Osteoblast (primary cell): ENCODE measurements at regions not wholly inside any gene's neighbourhood (a gene's known extent, or its start where the extent isn't known, plus 50 kb on each side); places are given as distances from the start of the nearest gene placed in this dataset.
A peak's percentile ranks its signal among the peaks of the same experiment; 100 is the strongest.

Source experiments
- DNase-seq: peaks from one replicate; pipeline ENCODE4 v3.0.0; 2011; ENCODE audit warnings: low spot score, mixed read lengths; ENCODE audit not compliant: insufficient read length; ENCODE audit errors: missing footprints
- H2AFZ ChIP-seq: 2 replicates; pipeline ENCODE4 v1.6.0; 2011; ENCODE audit warnings: mild to moderate bottlenecking, low read length
- H3K27ac ChIP-seq: 2 replicates; pipeline ENCODE4 v1.5.1; 2011; ENCODE audit warnings: mild to moderate bottlenecking, low read depth, low read length, moderate library complexity
- H3K27me3 ChIP-seq: 2 replicates; pipeline ENCODE4 v1.6.0; 2012; ENCODE audit warnings: mild to moderate bottlenecking, control low read depth, inconsistent platforms, low read length, moderate library complexity; ENCODE audit not compliant: insufficient read depth
- H3K36me3 ChIP-seq: 2 replicates; pipeline ENCODE4 v1.5.1; 2011; ENCODE audit warnings: mild to moderate bottlenecking, low read length, control low read depth, moderate library complexity; ENCODE audit not compliant: insufficient read depth
- H3K4me1 ChIP-seq: 2 replicates; pipeline ENCODE4 v1.5.1; 2011; ENCODE audit warnings: mild to moderate bottlenecking, low read length, control low read depth, moderate library complexity; ENCODE audit not compliant: insufficient read depth
- H3K4me2 ChIP-seq: 2 replicates; pipeline ENCODE4 v1.6.0; 2011; ENCODE audit warnings: mild to moderate bottlenecking, low read length; ENCODE audit not compliant: insufficient read depth
- H3K4me3 ChIP-seq: fragments of 200-600 bp; sonication (generic); 3 replicates; pipeline ENCODE4 v1.5.1; 2012; ENCODE audit warnings: mild to moderate bottlenecking, low read length, inconsistent platforms; ENCODE audit not compliant: insufficient read depth
- H3K79me2 ChIP-seq: 2 replicates; pipeline ENCODE4 v1.6.0; 2012; ENCODE audit warnings: mild to moderate bottlenecking, low read length, control low read depth, inconsistent platforms; ENCODE audit not compliant: insufficient read depth
- H3K9me3 ChIP-seq: 2 replicates; pipeline ENCODE4 v1.5.1; 2011; ENCODE audit warnings: low read depth, low read length, control low read depth
- H4K20me1 ChIP-seq: 2 replicates; pipeline ENCODE4 v1.6.0; 2012; ENCODE audit warnings: mild to moderate bottlenecking, low read length, control low read depth; ENCODE audit not compliant: insufficient read depth
- CTCF ChIP-seq: IDR thresholded peaks from 2 replicates; pipeline ENCODE4 v1.5.1; 2011; ENCODE audit warnings: mild to moderate bottlenecking, low read depth, low read length, moderate library complexity; ENCODE audit errors: extremely low read depth

GRCh38 chr2:9742601-9743000 is 100.7 kb upstream of the TAF1B start:
- TF ChIP-seq CTCF: no peak
- no peaks in the 10 kb centered on the region for H3K27me3 ChIP-seq
- H3K4me3 ChIP-seq: no peak overlapping the region
- H4K20me1 ChIP-seq: no peaks in the 10 kb centered on the region
- no peak for DNase-seq
- H3K36me3 ChIP-seq: no peaks in the 10 kb centered on the region
- no peak overlapping the region for H3K27ac ChIP-seq
- no peaks in the 10 kb centered on the region for H3K79me2 ChIP-seq
- no peak overlapping the region for H3K4me2 ChIP-seq
- H3K4me1 ChIP-seq: peaks cover 12% of the 10 kb centered on the region
- H2AFZ ChIP-seq: no peak overlapping the region
- no peaks in the 10 kb centered on the region for H3K9me3 ChIP-seq

GRCh38 chr2:9744256-9745004 is 98.8 kb upstream of the TAF1B start:
- no peak for DNase-seq
- Histone ChIP-seq H3K79me2 (no peaks in the 10 kb centered on the region), H4K20me1 (no peaks in the 10 kb centered on the region), H3K4me3 (no peak overlapping the region), H2AFZ (no peak overlapping the region), H3K9me3 (no peaks in the 10 kb centered on the region), H3K36me3 (no peaks in the 10 kb centered on the region), H3K4me2 (no peak overlapping the region), H3K27ac (no peak overlapping the region), H3K27me3 (no peaks in the 10 kb centered on the region), H3K4me1 (peaks cover 1% of the 10 kb centered on the region)
- no peak for TF ChIP-seq CTCF

- Histone ChIP-seq H3K4me3 (no peak overlapping the region), H3K9me3 (no peaks in the 10 kb centered on the region), H2AFZ (no peak overlapping the region), H3K27me3 (no peaks in the 10 kb centered on the region), H3K4me1 (no peaks in the 10 kb centered on the region), H3K79me2 (no peaks in the 10 kb centered on the region), H3K4me2 (no peak overlapping the region), H4K20me1 (no peaks in the 10 kb centered on the region), H3K36me3 (no peaks in the 10 kb centered on the region), H3K27ac (no peak overlapping the region)
- peak; percentile 88 for DNase-seq
- no peak for TF ChIP-seq CTCF
Measured at GRCh38 chr2:9745153-9745899, 97.9 kb upstream of the TAF1B start.

GRCh38 chr2:9747396-9747795 is 95.9 kb upstream of the TAF1B start:
- no peak overlapping the region for H3K27ac ChIP-seq
- DNase-seq: no peak
- H3K4me1 ChIP-seq: peaks cover 2% of the 10 kb centered on the region
- H4K20me1 ChIP-seq: no peaks in the 10 kb centered on the region
- H3K27me3 ChIP-seq: no peaks in the 10 kb centered on the region
- H3K9me3 ChIP-seq: no peaks in the 10 kb centered on the region
- no peak overlapping the region for H3K4me3 ChIP-seq
- H3K4me2 ChIP-seq: no peak overlapping the region
- no peaks in the 10 kb centered on the region for H3K36me3 ChIP-seq
- H3K79me2 ChIP-seq: no peaks in the 10 kb centered on the region
- no peak for TF ChIP-seq CTCF
- no peak overlapping the region for H2AFZ ChIP-seq
